GM18867 (cell line): ENCODE measurements at regions not wholly inside any gene's neighbourhood (a gene's known extent, or its start where the extent isn't known, plus 50 kb on each side); places are given as distances from the start of the nearest gene placed in this dataset.

Experiments
- ATAC-seq: cut with Tn5 transposase; IDR thresholded peaks from one replicate; pipeline ENCODE4 v1.9.1; 2021; ENCODE audit warnings: mild to moderate bottlenecking, moderate library complexity; ENCODE audit not compliant: unreplicated experiment

DNA sequence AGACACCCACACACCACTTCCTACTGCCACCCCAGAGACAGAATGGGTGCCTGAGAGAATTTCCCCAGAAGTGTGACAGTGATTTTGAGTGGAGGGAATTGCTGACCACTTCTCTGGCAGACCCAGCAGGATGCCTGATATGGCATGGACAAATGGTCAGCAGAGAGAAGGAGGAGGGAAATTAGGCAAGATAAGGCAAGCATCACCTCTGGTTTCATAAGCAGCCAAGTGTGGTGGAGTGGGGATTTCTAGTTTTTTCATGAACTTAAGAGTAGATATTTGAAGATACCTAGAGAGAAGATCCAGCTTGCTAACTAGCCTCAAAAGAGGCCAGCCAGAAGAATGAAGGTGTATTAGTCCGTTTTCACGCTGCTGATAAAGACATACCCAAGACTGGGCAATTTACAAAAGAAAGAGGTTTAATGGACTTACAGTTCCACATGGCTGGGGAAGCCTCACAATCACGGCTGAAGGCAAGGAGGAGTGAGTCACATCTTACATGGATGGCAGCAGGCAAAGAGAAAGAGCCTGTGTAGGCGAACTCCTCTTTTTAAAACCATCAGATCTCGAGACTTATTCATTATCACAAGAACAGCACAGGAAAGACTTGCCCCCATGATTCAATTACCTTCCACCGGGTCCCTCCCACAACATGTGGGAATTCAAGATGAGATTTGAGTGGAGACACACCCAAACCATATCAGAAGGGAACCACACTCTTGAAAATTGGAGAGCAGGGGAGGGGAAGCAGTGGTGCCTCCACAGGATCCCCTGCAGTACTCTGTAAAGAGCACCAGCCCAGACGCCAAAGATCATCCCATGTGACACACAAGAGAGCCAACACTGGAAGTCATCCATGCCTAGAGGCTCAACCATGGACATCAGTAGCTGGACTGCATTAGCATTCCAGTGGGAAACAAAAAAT, 64.2 kb downstream of the RBM43 start:
- ATAC-seq: no peak

DNA sequence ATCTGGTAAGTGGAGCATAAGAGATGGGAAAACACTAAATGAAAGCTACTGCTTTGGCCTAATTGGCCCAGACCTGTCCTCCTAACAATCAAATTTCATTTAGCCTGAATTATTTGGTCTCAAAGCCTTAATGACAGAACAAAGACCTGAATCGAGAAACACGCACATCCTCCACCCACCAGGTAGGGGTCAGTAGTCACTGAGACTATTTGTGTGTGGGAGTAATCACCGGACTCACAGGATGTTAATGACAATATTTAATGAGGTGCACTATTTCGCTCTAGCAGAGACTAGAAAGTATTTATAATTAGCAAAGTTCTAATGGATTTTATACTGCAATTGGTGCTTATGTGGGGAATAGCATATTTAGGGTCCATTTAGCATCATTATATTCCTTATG, 68.1 kb downstream of the RBM43 start:
- no peak for ATAC-seq

- ATAC-seq: no peak
Measured at GRCh38 chr2:151192681-151193080, 69.0 kb downstream of the RBM43 start.

GRCh38 chr2:151191001-151191400, 70.7 kb downstream of the RBM43 start:
- ATAC-seq: no peak

DNA sequence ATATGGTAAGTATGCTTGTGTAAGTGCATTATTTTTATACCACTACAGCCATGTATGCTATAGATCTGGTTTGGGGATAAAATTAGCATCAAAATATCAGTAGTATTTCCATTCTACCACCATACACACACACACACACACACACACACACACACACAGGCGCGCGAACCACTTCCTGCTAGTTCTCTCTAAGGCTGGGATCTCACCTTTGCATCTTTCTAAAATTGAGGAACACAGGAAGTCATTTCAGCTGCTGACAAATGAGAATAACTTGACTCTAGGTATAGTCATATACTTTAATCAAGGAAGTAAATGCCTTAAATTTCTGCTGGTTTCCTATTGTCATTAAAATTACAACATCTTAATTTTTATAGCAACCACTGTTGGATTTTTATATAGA, 72.5 kb downstream of the RBM43 start:
- ATAC-seq: no peak

GRCh38 chr2:151186011-151186410, 75.7 kb downstream of the RBM43 start:
- ATAC-seq: no peak

- ATAC-seq: no peak
Measured at GRCh38 chr2:151182899-151183809, 78.5 kb downstream of the RBM43 start.

DNA sequence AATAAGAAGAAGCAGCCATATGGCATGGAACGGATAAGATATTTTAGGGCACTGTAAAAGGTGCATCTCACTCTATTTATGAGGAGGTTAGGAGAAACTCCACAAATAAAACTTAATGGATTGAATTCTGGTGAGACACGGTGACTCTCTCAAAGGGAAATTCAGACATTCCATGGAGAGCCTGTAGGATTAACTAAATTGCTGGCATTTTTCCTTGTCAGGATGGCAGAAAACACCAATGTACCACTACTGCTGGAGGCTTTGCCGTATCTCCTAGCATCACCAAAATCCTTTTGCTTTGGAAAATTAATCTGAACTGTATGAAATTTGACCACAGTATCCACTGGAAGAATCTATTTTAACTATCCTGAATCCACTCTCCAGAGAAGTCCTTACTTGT, 79.3 kb downstream of the RBM43 start:
- no peak for ATAC-seq

DNA sequence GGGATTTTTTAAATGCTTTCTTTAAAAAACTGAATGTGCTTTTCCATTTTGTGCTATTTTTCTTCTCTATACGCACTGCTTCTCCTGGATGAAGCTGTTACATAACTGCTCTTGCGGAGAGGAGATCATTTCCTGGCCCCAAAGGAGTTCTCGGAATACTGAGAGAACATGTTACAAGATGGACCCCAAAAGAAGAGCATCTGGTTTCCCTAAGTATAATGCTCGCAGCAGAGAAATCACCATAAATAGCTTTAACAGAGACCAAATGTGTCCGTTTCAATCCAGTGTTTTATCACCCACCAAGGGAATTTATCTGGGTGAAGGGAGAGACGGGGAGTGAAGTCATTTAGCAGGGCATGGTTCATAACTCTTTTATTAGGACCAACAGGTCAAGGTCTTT, 80.1 kb downstream of the RBM43 start:
- ATAC-seq: no peak

GRCh38 chr2:151180123-151180522, 81.5 kb downstream of the RBM43 start:
- no peak for ATAC-seq

DNA sequence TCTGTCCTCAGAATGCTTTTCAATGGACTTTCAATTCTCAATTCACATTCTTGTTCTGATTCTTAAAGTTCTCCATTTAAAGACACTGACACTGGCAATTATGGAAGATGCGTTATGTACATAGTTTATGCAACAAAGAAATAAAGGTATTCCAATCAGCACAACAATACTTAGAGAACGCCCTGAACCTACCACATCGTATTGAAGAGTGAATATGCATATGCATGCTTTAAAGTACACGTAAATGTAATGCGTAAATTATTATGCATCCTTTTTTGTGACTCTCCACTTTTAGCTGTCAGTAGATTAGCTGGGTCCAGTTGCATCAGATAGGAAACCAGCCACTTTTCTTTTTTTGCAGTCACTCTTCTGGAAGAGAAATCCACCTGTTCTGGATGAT, 83.5 kb downstream of the RBM43 start:
- ATAC-seq: no peak

- ATAC-seq: no peak
Measured at GRCh38 chr2:151177756-151178155, 83.9 kb downstream of the RBM43 start.

- no peak for ATAC-seq
Measured at GRCh38 chr2:151176661-151177060, 85.0 kb downstream of the RBM43 start.

DNA sequence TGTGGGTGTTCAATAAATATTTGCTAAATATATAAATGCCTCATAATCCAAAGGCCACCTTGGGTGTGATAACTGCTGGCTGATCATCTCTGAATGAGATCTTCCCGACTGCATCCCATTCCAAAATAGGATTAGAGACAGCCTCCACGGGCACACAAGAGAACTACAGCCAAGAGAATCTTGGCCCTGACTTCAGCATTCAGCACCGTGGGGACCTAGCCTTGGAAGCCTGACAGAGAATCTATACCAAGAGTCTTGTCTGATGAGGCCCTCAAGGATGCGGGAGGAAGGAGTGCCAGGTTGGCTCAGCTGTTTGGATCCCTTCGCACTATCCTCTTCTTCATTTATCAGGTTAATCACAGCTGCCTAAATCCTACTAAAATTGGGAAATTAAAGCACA, 85.8 kb downstream of the RBM43 start:
- ATAC-seq: no peak

DNA sequence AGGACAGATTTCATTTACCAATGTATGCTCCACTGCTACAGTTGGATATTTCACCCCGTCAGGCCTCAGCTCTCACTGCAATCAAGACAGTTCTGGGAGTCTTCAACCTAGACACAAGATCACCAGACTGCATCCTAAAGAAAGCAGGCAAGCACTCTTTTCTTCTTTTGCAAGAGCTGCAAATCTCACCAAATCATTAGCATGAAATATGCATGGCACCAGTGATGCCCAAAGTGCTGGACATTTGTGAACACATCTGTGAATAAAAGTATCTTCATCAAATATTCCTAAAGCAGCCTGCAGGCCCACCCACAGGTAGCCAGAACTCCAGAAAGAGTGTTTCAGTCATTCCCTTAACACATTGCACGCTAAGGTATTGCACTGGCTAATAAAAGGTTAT, 87.5 kb downstream of the RBM43 start:
- ATAC-seq: no peak

DNA sequence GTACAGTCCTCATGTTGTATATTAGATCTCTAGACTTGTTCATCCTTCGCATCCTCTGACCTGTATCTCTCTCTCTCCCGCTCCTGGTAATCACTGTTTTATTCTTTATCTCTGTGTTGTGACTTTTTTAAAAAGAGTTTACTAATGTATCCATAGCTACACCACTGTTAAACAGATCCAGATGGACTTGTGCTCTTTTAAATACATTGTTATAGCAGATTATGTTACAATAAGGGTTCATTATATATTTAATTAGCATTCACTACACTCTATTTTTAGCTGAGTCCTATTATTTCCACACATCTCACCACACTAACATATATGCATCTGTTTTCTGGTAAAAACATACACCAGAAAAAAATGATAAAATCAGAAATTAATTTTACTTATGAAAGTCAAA, 90.5 kb downstream of the RBM43 start:
- ATAC-seq: no peak

DNA sequence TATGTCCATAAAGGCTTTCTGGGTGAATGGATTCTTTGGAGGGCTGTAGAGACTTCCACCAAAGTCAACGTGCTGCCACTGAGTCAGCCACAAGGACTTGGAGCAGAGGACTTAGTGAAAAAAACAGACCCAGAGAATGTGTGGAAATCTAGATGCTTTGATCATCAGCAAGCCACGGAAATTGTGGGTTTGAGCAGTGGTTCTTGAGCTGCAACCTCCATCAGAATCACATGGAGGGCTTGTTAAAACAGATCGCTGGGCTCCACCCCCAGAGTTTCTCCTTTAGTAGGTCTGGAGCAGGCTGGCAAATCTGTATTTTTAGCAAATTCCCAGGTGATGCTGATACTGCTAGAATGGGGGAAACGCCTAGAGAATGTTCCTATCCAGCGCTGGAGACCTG, 95.3 kb downstream of the RBM43 start:
- ATAC-seq: no peak

DNA sequence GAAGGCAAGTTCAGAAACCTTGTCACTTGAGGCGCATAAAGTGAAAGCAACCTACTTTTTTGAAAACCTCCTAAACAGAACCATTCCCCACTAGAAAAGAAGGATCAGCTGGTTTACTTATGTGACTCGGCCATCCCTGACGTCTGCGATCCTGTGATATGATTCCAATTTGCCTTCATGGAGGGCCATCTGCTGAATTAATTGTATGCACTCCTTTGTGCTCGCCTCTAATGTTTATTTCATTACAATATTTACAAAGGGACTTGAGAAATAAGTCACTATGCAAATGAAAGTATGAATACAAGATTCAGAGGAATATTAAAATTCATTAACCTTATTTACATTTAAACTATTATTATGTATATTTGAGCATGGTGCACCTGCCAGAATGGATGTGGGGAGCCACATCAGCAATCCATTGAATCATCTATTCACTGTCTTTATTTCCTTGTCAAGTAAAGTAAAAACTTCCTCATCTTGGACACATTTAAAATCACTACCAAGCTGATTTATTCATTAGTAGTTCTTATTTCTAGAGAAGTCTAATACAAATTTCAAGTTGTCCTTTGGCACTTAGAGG, 96.5 kb downstream of the RBM43 start:
- ATAC-seq: no peak

DNA sequence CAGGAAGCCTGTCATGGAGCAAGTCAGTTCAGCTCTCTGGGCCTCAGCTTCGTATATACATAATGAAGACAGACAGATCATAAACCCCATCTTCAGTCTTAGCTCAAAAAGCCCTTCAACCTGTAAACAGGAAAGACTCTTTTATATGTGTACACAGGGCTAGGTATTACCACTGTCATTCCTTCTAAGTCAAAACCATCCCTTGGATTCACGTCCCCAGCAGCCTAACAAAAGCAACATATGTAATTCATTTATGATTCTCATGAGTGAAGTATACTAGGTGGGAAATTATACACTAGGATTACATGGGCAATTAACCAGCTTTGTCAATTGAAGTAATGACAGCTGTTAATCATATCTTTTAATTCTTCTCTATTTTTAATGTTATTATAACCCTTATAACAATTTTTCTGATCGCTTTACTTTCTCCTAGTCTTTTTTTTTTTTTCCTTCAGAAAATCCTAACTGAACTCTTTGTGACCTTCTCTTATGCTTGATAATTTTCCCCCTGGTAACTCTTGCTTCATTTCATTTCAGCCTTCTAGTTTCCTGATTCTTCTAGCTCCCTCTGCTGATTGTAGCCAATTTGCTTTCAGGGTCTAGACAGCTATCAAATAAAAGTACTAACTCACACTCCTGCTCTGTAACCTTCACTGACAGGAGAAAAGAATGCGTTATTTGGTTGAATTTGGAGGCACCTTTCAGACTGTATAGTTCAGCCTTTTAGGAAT, 99.7 kb downstream of the RBM43 start:
- ATAC-seq: no peak

- ATAC-seq: no peak
Measured at GRCh38 chr2:151159109-151159662, 102.5 kb downstream of the RBM43 start.
